ENCODE measurements at regions not wholly inside any gene's neighbourhood (a gene's known extent, or its start where the extent isn't known, plus 50 kb on each side); places are given as distances from the start of the nearest gene placed in this dataset.

GRCh38 chrX:39249999-39250398 lies 448.7 kb downstream of the MID1IP1 start:
- no peak overlapping the region for H2BK120ac ChIP-seq (ENCODE audit: low read depth, low read length)
- H2AK9ac ChIP-seq (replicated peaks; ENCODE audit: low read depth, low read length, poor library complexity), result no peak overlapping the region
- H2BK20ac ChIP-seq (ENCODE audit: low read depth, low read length), result no peak overlapping the region
- BruUV-seq (replicated peaks), result no TSS peak
- no peak overlapping the region for H3K56ac ChIP-seq (ENCODE audit: extremely low read depth, insufficient read depth, low read length)
- H3K14ac ChIP-seq (replicated peaks; ENCODE audit: low read depth, low read length), result no peak overlapping the region
- peaks cover 11% of the 10 kb centered on the region for H3K27me3 ChIP-seq (ENCODE audit: control insufficient read depth, insufficient read depth, low read length)
- H3K36me3 ChIP-seq (ENCODE audit: control insufficient read depth, insufficient read depth, low read length), result no peaks in the 10 kb centered on the region
- H3K79me1 ChIP-seq (ENCODE audit: low read depth in 1 of 2, low read length in 2 of 2), result no peaks in the 10 kb centered on the region
- H3K4me3 ChIP-seq (ENCODE audit: insufficient read depth, low read depth, low read length), result no peak overlapping the region
- no peak overlapping the region for H3K4me2 ChIP-seq (ENCODE audit: low read depth, low read length)
- H4K5ac ChIP-seq (ENCODE audit: low read depth, low read length), result no peak overlapping the region
- intact Hi-C loops (cut with micrococcal nuclease), result no loop called here
- CTCF ChIA-PET, result no interaction called here
- POLR2A ChIA-PET (ENCODE audit: unreplicated experiment), result no interaction called here
- H2BK15ac ChIP-seq (ENCODE audit: low read depth, low read length), result no peak overlapping the region
- no peak overlapping the region for H3K4ac ChIP-seq (ENCODE audit: low read depth, low read length)
- H3K9ac ChIP-seq (ENCODE audit: low read depth, low read length), result no peak overlapping the region
- ATAC-seq (ENCODE audit: low read depth), result no peak
- dilution Hi-C loops (cut with HindIII; ENCODE audit: low sequenced_read_pairs, unreplicated experiment), result no loop called here
- in situ Hi-C loops (cut with MboI; ENCODE audit: low sequenced_read_pairs), result no loop called here
- H4K91ac ChIP-seq (ENCODE audit: insufficient read depth, low read depth, low read length), result no peak overlapping the region
- no peak overlapping the region for H4K8ac ChIP-seq (ENCODE audit: low read depth in 2 of 2, low read length in 2 of 2)
- no peak overlapping the region for H3K18ac ChIP-seq (ENCODE audit: low read depth, low read length)
- H3K9me3 ChIP-seq (ENCODE audit: control insufficient read depth, insufficient read depth, low read length), result no peaks in the 10 kb centered on the region
- no peak overlapping the region for H3K23ac ChIP-seq (ENCODE audit: low read depth, low read length)
- H2AK5ac ChIP-seq (ENCODE audit: low read depth, low read length), result no peak overlapping the region
- TF ChIP-seq MAFK (IDR thresholded peaks at IDR 0.05; ENCODE audit: low read depth, low read length) (no peak), POLR2A (IDR thresholded peaks at IDR 0.05; ENCODE audit: low read depth, low read length) (no peak), CTCF (conservative IDR thresholded peaks at IDR 0.05; ENCODE audit: low read depth, low read length) (no peak)
- no peak overlapping the region for H2AFZ ChIP-seq (replicated peaks; ENCODE audit: low read length, poor library complexity)
- no peaks in the 10 kb centered on the region for H3K4me1 ChIP-seq (ENCODE audit: control insufficient read depth, insufficient read depth, low read length)
- no peak for DNase-seq
- H4K20me1 ChIP-seq (ENCODE audit: insufficient read depth, low read length), result no peaks in the 10 kb centered on the region
- H3K27ac ChIP-seq (ENCODE audit: insufficient read depth, low read length), result no peak overlapping the region
- H3K9me1 ChIP-seq (ENCODE audit: insufficient read depth, low read length), result no peaks in the 10 kb centered on the region
- no peak overlapping the region for H2BK5ac ChIP-seq (ENCODE audit: low read depth, low read length, poor library complexity, severe bottlenecking)

All from IMR-90 (cell line).